Epidermal melanocyte (primary cell): ENCODE measurements at regions not wholly inside any gene's neighbourhood (a gene's known extent, or its start where the extent isn't known, plus 50 kb on each side); places are given as distances from the start of the nearest gene placed in this dataset.
"Not testable (repeated sequence)": the region's sequence is repeated elsewhere in the genome, so short reads cannot be mapped to it uniquely, and the experiment has no call there.

ENCODE experiments used
- DNase-seq: peaks from one replicate; pipeline ENCODE4 v3.0.0; 2011; ENCODE audit warnings: low spot score; ENCODE audit not compliant: insufficient read length

DNA sequence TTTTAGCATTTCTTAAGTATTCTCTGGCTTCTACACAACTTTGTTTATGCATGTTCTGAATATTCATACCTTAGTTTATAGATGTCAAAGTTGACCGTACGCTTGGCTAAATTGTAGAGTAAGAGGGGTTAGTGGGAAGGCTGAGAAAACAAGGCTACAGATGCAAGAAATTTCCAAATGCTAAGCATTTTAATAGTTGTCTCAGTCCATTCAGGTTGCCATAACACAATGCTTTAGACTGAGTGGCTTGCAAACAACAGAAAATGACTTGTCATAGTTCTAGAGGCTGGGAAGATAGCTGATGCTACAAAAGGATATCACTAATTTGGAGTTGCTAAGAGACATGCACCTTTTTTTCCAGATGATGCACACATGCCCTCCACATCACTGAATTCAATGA, 53.0 kb upstream of the C1QTNF3 start:
- DNase-seq, result not testable (repeated sequence)

DNA sequence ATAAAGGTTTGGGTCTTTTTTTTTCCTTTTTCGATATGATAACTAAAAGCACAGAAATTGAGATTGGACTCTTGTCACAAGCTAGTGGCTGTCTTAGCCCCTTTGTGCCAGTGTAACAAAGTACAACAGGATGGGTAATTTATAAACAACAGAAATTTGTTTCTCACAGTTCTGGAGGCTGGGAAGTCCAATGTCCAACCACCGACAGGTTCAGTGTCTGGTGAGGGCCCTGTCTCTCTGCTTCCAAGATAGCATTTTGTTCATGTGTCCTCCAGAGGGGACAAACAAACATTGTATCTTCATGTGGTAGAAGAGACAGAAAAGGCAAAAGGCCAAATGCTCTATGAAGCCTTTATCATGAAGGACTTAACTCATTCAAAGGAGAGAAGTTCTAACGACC, 56.9 kb upstream of the C1QTNF3 start:
- not testable (repeated sequence) for DNase-seq

DNA sequence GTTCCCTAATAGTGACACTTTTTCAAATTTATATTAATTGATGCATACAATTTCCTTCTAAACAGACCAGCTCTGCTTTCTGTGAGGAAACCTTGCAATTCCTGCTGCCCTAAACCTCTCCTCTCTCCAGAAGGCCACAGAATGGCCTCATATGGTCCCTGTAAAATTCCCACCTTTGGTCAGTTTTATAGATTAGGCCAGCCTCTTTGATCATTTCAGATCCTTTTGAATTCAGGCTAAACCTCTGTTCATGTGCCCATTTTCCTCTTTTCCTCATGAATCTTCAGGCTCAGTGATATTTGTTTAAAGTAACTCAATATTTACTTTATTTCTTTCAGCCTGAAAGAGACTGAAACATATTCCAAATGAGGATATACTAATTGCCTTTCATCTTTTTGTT, 58.6 kb upstream of the C1QTNF3 start:
- DNase-seq, result not testable (repeated sequence)

DNA sequence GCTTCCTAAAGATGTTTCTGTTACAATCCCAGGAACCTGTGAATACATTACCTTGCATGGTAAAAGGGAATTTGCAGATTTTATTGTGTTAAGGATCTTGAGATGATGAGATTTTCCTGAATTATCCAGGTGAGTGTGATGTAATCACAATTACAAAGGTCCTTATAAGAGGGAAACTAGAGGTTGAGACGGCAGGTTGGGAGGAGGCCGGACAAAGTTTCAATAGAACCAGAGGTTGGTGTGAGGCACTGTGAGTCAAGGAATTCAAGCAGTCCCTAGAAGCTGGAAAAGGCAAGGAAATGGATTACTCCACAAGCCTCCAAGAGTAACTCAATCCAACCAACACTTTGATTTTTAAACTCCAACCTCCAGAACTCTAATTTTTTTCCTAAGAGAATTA, 65.9 kb upstream of the C1QTNF3 start:
- DNase-seq, result not testable (repeated sequence)

DNA sequence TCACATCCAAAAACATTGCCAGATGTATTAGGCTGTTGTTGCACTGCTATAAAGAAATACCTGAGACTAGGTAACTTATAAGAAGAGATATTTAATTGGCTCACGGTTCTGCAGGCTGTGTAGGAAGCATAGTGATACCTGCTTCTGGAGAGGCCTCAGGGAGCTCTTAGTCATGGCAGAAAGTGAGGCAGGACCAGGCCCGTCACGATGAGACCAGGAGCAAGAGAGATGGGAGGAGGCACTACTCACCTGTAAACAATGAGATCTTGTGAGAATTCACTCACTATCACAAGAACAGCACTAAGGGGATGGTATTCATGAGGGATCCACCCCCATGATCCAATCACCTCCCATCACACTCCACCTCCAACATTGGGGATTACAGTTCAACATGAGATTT, 81.3 kb upstream of the C1QTNF3 start:
- not testable (repeated sequence) for DNase-seq

- not testable (repeated sequence) for DNase-seq
These were observed 82.3 kb upstream of the C1QTNF3 start for GRCh38 chr5:34125354-34125753.

GRCh38 chr5:34126741-34127140, 83.7 kb upstream of the C1QTNF3 start:
- not testable (repeated sequence) for DNase-seq

- DNase-seq, result not testable (repeated sequence)
These were observed 84.8 kb upstream of the C1QTNF3 start for GRCh38 chr5:34127818-34128217.

- DNase-seq, result not testable (repeated sequence)
These were observed 85.9 kb upstream of the C1QTNF3 start for GRCh38 chr5:34128890-34129289.

- DNase-seq, result not testable (repeated sequence)
These were observed 112.0 kb upstream of the C1QTNF3 start for GRCh38 chr5:34154988-34155387.

- peak; percentile 14 for DNase-seq
These were observed 113.8 kb upstream of the C1QTNF3 start for GRCh38 chr5:34156703-34157414.

DNA sequence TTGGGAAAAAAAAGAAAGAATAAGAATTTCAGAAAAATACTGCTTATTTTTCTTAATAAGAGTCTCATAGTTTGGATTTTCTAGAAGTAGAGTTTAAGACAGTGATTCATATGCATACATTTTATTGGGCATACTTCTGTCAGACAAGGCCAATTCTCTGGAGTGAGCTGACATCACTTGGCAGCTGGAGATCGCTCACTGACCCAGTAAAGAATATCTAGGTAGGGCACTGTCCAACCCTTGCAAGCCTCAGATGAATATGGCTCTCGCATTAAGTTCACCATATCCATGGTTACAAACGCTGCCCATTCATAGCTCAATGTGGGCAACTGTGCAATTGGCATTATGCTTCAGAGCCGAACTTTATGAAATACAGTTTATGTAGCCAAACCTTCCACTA, 117.9 kb upstream of the C1QTNF3 start:
- not testable (repeated sequence) for DNase-seq

GRCh38 chr5:34171398-34171797, 128.4 kb upstream of the C1QTNF3 start:
- DNase-seq, result not testable (repeated sequence)

- DNase-seq, result not testable (repeated sequence)
These were observed 136.6 kb upstream of the C1QTNF3 start for GRCh38 chr5:34179453-34180190.

DNA sequence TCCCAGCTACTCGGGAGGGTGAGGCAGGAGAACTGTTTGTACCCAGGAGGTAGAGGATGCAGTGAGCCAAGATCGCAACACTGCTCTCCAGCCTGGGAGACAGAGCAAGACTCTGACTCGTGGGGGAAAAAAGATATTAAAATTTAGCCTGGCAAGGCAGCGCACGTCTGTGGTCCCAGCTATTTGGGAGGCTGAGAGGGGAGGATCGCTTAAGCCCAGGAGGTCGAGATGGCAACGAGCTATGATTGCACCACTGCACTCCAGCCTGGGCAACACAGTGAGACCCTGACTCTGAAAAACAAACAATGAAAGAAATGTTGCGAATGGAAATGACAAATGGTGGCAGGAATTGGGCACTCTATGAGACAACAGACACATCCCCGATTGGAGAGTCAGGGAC, 137.2 kb upstream of the C1QTNF3 start:
- not testable (repeated sequence) for DNase-seq

GRCh38 chr5:34180940-34181614, 138.1 kb upstream of the C1QTNF3 start:
- DNase-seq, result not testable (repeated sequence)

GRCh38 chr5:34185005-34185404, 142.0 kb upstream of the C1QTNF3 start:
- not testable (repeated sequence) for DNase-seq

GRCh38 chr5:34185572-34185971, 142.6 kb upstream of the C1QTNF3 start:
- DNase-seq, result not testable (repeated sequence)

GRCh38 chr5:34186108-34186507, 143.1 kb upstream of the C1QTNF3 start:
- DNase-seq, result not testable (repeated sequence)

DNA sequence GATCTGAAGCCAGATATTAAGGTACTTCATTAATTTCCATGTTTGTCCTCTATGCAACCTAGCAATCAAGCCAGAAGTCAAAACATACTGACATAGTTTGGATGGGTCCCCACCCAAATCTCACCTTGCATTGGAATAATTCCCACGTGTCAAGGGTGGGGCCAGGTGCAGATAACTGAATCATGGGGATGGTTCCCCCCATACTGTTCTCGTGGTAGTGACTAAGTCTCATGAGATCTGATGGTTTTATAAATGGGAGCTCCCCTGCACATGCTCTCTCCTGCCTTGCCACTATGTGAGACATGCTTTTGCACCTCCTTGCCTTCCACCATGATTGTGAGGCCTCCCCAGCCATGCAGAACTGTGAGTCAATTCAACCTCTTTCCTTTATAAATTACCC, 143.9 kb upstream of the C1QTNF3 start:
- not testable (repeated sequence) for DNase-seq

DNA sequence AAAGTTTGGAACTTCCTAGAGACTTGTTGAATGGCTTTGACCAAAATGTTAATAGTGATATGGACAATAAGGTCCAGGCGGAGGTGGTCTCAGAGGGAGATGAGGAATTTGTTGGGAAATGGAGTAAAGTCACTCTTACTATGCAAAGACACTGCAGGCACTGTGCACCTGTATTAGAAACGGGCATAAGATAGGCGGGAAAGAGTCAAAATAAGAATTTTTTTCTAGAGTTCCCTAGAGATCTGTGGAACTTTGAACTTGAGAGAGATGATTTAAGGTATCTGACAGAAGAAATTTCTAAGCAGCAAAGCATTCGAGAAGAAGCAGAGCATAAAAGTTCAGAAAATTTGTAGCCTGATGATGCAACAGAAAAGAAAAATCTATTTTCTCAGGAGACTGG, 144.4 kb upstream of the C1QTNF3 start:
- DNase-seq, result not testable (repeated sequence)
